ENCODE measurements at regions not wholly inside any gene's neighbourhood (a gene's known extent, or its start where the extent isn't known, plus 50 kb on each side); places are given as distances from the start of the nearest gene placed in this dataset.

DNA sequence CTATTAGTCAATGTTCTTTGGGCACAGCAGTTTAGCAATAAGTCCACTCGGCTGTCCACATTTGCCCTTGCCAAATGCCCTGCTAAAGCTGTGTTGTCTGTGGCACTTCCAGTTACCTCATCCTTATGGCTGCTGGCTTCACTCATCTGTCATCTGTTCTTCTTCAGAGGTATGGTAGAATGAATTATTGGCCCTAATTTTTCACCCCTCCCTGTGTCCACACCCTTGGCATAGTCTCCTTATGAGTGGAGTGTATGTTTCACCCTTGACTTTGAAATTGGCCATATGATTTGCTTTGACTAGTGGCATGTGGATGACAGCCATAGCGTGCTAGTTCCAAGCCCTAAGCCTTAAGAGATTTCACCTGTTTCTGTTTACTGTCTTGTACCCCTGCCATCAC is 72.1 kb upstream of the EPHB1 start:
- H3K14ac ChIP-seq (replicated peaks; ENCODE audit: low read depth, low read length) = no peak overlapping the region
- in situ Hi-C loops (cut with MboI; ENCODE audit: low sequenced_read_pairs) = no loop called here
- H2AK9ac ChIP-seq (replicated peaks; ENCODE audit: low read depth, low read length, poor library complexity) = no peak overlapping the region
- no peak overlapping the region for H4K8ac ChIP-seq (ENCODE audit: low read depth in 2 of 2, low read length in 2 of 2)
- no peak for DNase-seq
- no TSS peak for BruUV-seq (replicated peaks)
- no peak overlapping the region for H2AK5ac ChIP-seq (ENCODE audit: low read depth, low read length)
- H3K9me1 ChIP-seq (ENCODE audit: insufficient read depth, low read length) = no peaks in the 10 kb centered on the region
- no peak overlapping the region for H2BK15ac ChIP-seq (ENCODE audit: low read depth, low read length)
- H2BK5ac ChIP-seq (ENCODE audit: low read depth, low read length, poor library complexity, severe bottlenecking) = no peak overlapping the region
- WGBS, 2 experiments (ENCODE audit: extremely low coverage in 2 of 2, insufficient read length in 1 of 2) = no CpG with 5 or more reads among the region's 2 CpGs
- H2AFZ ChIP-seq (replicated peaks; ENCODE audit: low read length, poor library complexity) = no peak overlapping the region
- H3K4me2 ChIP-seq (ENCODE audit: low read depth, low read length) = no peak overlapping the region
- H4K5ac ChIP-seq (ENCODE audit: low read depth, low read length) = no peak overlapping the region
- H3K23ac ChIP-seq (ENCODE audit: low read depth, low read length) = no peak overlapping the region
- H2BK120ac ChIP-seq (ENCODE audit: low read depth, low read length) = no peak overlapping the region
- H3K27me3 ChIP-seq (ENCODE audit: control insufficient read depth, insufficient read depth, low read length) = peaks cover 3% of the 10 kb centered on the region; the same call in 1 of the 2 replicates
- no peak overlapping the region for H3K9ac ChIP-seq (ENCODE audit: low read depth, low read length)
- TF ChIP-seq RFX5 (IDR thresholded peaks at IDR 0.05; ENCODE audit: low read depth, low read length) = no peak
- no peak for TF ChIP-seq CEBPB (IDR thresholded peaks at IDR 0.05; ENCODE audit: low read depth, low read length)
- no peak overlapping the region for H3K4ac ChIP-seq (ENCODE audit: low read depth, low read length)
- dilution Hi-C loops (cut with HindIII; ENCODE audit: low sequenced_read_pairs, unreplicated experiment) = no loop called here
- no peaks in the 10 kb centered on the region for H4K20me1 ChIP-seq (ENCODE audit: insufficient read depth, low read length)
- H3K56ac ChIP-seq (ENCODE audit: extremely low read depth, insufficient read depth, low read length) = no peak overlapping the region
- H3K27ac ChIP-seq (ENCODE audit: insufficient read depth, low read length) = no peak overlapping the region
- no peak overlapping the region for H4K91ac ChIP-seq (ENCODE audit: insufficient read depth, low read depth, low read length)
- intact Hi-C loops (cut with micrococcal nuclease) = no loop called here
- no peak for ATAC-seq (ENCODE audit: low read depth)
- H3K18ac ChIP-seq (ENCODE audit: low read depth, low read length) = no peak overlapping the region
- ChIA-PET CTCF (interaction anchor here (0.5 kb wide), 1 partner anchor 13 kb away, joined by 4 read pairs; no protein-coding TSS in a partner anchor), POLR2A (ENCODE audit: unreplicated experiment) (no interaction called here)
- no peaks in the 10 kb centered on the region for H3K36me3 ChIP-seq (ENCODE audit: control insufficient read depth, insufficient read depth, low read length)
- no peaks in the 10 kb centered on the region for H3K9me3 ChIP-seq (ENCODE audit: control insufficient read depth, insufficient read depth, low read length)
- no peaks in the 10 kb centered on the region for H3K4me1 ChIP-seq (ENCODE audit: control insufficient read depth, insufficient read depth, low read length)
- H3K4me3 ChIP-seq (ENCODE audit: insufficient read depth, low read depth, low read length) = no peak overlapping the region
- H3K79me1 ChIP-seq (ENCODE audit: low read depth in 1 of 2, low read length in 2 of 2) = no peaks in the 10 kb centered on the region
- no peak overlapping the region for H2BK20ac ChIP-seq (ENCODE audit: low read depth, low read length)

Measured in IMR-90 (cell line).